HAP-1 (cell line): ENCODE measurements at regions not wholly inside any gene's neighbourhood (a gene's known extent, or its start where the extent isn't known, plus 50 kb on each side); places are given as distances from the start of the nearest gene placed in this dataset.
"Not testable (repeated sequence)": the region's sequence is repeated elsewhere in the genome, so short reads cannot be mapped to it uniquely, and the experiment has no call there.

Experiments used
- DNase-seq, 2 experiments: peaks; one replicate each; pipeline ENCODE4 v3.0.0-alpha.2; 2016 to 2020; ENCODE audit warnings: low spot score in 2 of 2
- H3K27me3 ChIP-seq: fragments of 250-450 bp; sonication (Bioruptor Pico); 2 replicates; pipeline ENCODE4 v1.5.1; 2020; ENCODE audit warnings: low read depth, mild to moderate bottlenecking, moderate library complexity
- H3K36me3 ChIP-seq: fragments of 250-450 bp; sonication (Bioruptor Pico); replicated peaks from 2 replicates; pipeline ENCODE4 v1.5.1; 2020; ENCODE audit warnings: mild to moderate bottlenecking
- H3K4me1 ChIP-seq: fragments of 250-450 bp; sonication (Bioruptor Pico); 2 replicates; pipeline ENCODE4 v1.5.1; 2020; ENCODE audit warnings: mild to moderate bottlenecking
- H3K4me3 ChIP-seq: fragments of 250-450 bp; sonication (Bioruptor Pico); 2 replicates; pipeline ENCODE4 v1.5.1; 2020; ENCODE audit warnings: mild to moderate bottlenecking, moderate library complexity
- H3K9me3 ChIP-seq: fragments of 250-450 bp; sonication (Bioruptor Pico); 2 replicates; pipeline ENCODE4 v1.5.1; 2020; ENCODE audit warnings: mild to moderate bottlenecking, moderate library complexity
- in situ Hi-C: fragments of 300-500 bp; cut with MboI; formaldehyde crosslinking; loops from 3 replicates; pipeline ENCODE4 v1.14.3; 2020; ENCODE audit warnings: low sequenced_read_pairs, inconsistent platforms, mixed read lengths

DNA sequence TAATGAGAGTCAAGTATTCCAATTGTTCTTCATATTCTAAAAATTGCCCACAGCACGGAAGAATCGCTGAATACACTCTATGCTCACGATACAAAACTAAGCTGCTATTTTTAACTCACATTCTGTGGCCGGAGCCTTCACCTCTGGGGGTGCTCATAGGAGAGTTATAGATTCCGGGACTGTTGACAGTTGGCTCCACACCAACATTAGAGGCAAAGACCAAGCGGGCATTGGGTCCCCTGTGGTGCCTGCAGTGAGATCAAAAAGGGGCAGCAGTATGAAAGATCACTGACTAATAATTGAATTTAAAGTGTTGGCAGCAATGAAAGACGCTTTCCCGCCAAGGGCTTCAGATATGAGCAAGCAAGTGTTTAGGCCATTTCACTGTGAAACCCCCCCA is 146.0 kb downstream of the TMEM144 start:
- H3K36me3 ChIP-seq = no peaks in the 10 kb centered on the region
- in situ Hi-C loops = no loop called here
- no peaks in the 10 kb centered on the region for H3K27me3 ChIP-seq
- H3K4me3 ChIP-seq = no peak overlapping the region
- no peak for DNase-seq
- H3K9me3 ChIP-seq = no peaks in the 10 kb centered on the region; the same call in 1 of the 2 replicates
- no peaks in the 10 kb centered on the region; the same call in 1 of the 2 replicates for H3K4me1 ChIP-seq

DNA sequence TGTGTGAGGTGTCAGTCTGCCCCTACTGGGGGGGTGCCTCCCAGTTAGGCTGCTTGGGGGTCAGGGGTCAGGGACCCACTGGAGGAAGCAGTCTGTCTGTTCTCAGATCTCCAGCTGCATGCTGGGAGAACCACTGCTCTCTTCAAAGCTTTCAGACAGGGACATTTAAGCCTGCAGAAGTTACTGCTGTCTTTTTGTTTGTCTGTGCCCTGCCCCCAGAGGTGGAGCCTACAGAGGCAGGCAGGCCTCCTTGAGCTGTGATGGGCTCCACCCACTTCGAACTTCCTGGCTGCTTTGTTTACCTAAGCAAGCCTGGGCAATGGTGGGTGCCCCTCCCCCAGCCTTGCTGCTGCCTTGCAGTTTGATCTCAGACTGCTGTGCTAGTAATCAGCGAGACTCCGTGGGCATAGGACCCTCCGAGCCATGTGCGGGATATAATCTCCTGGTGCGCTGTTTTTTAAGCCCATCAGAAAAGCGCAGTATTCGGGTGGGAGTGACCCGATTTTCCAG is 153.7 kb upstream of the RXFP1 start:
- in situ Hi-C loops, H3K36me3 ChIP-seq, H3K4me1 ChIP-seq, H3K4me3 ChIP-seq, H3K27me3 ChIP-seq, H3K9me3 ChIP-seq: not testable (repeated sequence)
- DNase-seq = peak in 1 of 2 experiments; percentile 36

DNA sequence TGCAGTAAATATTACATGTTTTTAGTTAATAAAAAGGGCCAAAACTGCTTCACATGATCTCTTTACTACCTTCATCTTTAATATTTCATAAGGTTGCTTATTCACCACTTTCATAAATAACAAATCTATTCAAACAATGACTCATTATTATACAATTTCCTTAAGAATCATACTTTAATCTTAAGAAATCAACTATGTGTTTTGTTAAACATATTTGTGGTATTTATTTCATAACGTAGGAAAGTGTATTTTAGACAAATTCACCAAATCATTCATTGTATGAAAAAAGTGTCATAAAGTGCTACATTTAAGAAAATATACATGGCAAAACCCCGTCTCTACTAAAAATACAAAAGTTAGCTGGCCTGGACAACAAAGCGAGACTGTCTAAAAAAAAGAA is 150.5 kb upstream of the RXFP1 start:
- in situ Hi-C loops = no loop called here
- Histone ChIP-seq H3K9me3 (no peaks in the 10 kb centered on the region), H3K4me1 (no peaks in the 10 kb centered on the region), H3K4me3 (no peak overlapping the region), H3K36me3 (no peaks in the 10 kb centered on the region), H3K27me3 (peaks cover 2% of the 10 kb centered on the region; the same call in 1 of the 2 replicates)
- no peak for DNase-seq

DNA sequence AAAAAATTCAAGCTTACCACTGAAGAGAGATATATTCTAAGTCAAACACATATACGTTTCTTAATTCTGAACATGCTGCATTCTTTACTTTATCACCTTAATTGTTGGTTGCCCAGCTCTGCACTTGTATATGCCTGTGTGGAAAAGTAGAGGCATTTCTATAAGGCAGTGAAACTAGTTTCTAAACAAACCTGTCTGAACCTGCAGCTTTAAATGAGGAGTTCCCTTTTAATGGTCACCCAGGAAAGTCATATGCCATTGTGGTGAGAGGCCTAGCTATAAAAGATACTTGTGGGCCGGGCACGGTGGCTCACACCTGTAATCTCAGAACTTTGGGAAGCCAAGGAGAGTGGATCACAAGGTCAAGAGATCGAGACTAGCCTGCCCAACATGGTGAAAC is 147.4 kb upstream of the RXFP1 start:
- Histone ChIP-seq H3K4me1 (no peaks in the 10 kb centered on the region), H3K36me3 (no peaks in the 10 kb centered on the region), H3K9me3 (no peaks in the 10 kb centered on the region), H3K4me3 (no peak overlapping the region), H3K27me3 (peaks cover 2% of the 10 kb centered on the region; the same call in 1 of the 2 replicates)
- DNase-seq = no peak
- in situ Hi-C loops = no loop called here

DNA sequence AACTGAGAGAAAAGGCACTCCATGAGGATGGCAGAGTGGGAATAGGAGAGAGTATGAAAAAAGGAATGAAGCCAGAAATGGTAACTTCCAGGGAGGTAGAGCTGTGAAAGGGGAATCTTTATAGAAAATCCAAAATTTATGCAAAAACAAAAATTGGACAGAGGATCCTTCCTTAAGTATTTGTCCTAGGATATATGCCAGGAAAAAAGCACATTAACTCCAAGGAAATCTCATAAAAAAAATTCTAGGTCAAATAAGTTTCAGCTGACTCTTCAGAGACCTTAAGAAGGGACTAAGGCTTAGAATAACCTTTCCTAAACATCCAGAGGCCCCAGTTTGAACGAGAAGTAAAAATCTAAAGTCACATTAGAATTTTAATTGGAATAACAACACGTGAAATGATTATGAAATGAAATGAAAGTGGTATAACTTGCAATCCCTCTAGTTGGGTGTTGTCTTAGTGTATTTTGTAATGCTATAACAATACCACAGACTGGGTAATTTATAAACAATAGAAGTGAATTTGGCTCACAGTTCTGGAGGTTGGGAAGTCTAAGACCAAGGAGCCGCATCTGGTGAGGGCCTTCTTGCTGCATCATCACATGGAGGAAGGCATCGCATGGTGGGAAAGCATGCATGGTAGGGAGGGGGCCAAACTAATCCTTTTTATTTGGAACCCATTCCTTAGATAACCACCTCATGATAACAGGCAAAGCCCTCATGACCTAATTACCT is 145.4 kb upstream of the RXFP1 start:
- Histone ChIP-seq H3K27me3 (no peaks in the 10 kb centered on the region), H3K36me3 (no peaks in the 10 kb centered on the region), H3K9me3 (no peaks in the 10 kb centered on the region), H3K4me3 (no peak overlapping the region), H3K4me1 (no peaks in the 10 kb centered on the region)
- no peak for DNase-seq
- in situ Hi-C loops = no loop called here

DNA sequence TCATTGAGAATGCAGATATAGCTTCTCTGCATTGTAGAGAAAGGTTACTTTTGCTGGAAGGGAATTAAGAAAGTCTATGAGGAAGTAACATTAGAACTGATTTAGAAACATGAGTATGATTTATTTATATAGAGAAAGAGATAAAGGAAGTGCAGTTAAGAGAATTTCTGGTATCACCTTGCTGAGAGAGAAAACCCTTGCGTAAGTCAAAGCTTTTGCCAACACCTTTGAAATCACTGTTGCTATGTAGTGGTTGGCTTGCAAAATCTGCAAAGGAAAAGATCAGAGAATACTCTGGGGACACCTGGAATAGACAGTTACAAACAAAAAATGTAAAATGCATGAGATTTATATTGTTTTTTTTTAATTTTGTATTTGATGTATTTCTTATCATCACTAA is 137.3 kb upstream of the RXFP1 start:
- Histone ChIP-seq H3K36me3 (no peaks in the 10 kb centered on the region), H3K9me3 (no peaks in the 10 kb centered on the region), H3K4me3 (no peak overlapping the region), H3K27me3 (peaks cover 2% of the 10 kb centered on the region; the same call in 1 of the 2 replicates), H3K4me1 (no peaks in the 10 kb centered on the region)
- in situ Hi-C loops = no loop called here
- no peak for DNase-seq

DNA sequence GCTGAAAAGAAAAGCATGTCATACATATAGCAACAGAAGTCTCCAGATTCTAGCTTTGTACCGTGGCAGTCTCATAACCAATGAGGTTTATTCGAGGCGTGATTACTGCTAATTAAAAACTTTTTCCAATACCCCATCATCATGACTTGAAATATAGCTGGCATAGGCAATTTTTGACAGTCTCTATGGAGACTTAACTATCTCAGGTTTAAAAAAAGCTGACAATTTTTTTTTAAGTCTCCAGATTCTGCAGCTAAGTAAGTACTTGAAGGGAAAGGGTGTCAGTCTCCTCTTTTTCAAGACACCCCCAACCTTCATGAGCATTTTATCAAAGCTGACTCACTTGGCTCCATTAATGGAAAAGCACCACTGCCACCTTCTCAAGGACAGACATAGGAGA is 126.3 kb upstream of the RXFP1 start:
- no peaks in the 10 kb centered on the region for H3K4me1 ChIP-seq
- H3K4me3 ChIP-seq = no peak overlapping the region
- in situ Hi-C loops = no loop called here
- no peaks in the 10 kb centered on the region for H3K9me3 ChIP-seq
- DNase-seq = no peak
- H3K36me3 ChIP-seq = no peaks in the 10 kb centered on the region
- no peaks in the 10 kb centered on the region for H3K27me3 ChIP-seq

DNA sequence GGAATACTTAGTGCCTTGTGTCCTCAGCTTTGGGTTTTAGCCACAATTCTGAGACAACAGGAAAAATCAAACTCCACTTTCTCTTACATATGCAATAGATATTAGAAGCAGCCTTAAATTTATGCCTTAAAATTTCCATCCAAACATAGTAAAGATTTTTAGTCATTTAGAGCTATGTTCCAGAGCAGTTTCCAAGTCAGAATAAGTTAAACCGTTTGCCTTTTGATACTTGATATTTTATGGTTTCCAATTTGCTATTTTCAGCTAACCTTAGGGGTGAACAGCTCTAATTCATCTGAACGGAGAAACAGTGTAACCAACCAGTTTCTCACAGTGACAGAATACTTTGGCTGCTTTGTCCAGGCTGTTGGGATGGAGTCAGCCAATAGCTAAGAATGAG is 125.8 kb upstream of the RXFP1 start:
- Histone ChIP-seq H3K9me3 (no peaks in the 10 kb centered on the region), H3K4me3 (no peak overlapping the region), H3K27me3 (no peaks in the 10 kb centered on the region), H3K4me1 (no peaks in the 10 kb centered on the region), H3K36me3 (no peaks in the 10 kb centered on the region)
- DNase-seq = no peak
- in situ Hi-C loops = no loop called here

DNA sequence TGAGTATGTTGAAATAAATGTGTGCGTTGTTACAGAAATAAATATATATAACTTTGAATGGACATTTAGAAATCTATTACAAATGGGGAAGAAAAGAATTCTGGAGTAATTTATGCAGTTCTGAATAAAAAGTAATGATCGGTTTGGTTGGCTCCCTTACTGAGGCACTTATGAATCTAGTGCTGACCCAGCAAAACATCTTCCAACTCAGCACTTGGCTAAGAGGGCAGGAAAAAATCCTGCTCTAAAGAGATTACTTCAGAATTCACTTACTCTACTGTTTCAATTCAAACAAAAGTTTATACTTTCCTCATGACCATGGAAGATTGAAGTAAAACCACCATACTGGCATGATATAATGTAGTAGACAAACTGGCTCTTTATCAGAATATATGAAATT is 123.9 kb upstream of the RXFP1 start:
- in situ Hi-C loops = no loop called here
- H3K9me3 ChIP-seq = no peaks in the 10 kb centered on the region
- no peak overlapping the region for H3K4me3 ChIP-seq
- no peaks in the 10 kb centered on the region for H3K36me3 ChIP-seq
- no peaks in the 10 kb centered on the region for H3K4me1 ChIP-seq
- no peak for DNase-seq
- no peaks in the 10 kb centered on the region for H3K27me3 ChIP-seq

DNA sequence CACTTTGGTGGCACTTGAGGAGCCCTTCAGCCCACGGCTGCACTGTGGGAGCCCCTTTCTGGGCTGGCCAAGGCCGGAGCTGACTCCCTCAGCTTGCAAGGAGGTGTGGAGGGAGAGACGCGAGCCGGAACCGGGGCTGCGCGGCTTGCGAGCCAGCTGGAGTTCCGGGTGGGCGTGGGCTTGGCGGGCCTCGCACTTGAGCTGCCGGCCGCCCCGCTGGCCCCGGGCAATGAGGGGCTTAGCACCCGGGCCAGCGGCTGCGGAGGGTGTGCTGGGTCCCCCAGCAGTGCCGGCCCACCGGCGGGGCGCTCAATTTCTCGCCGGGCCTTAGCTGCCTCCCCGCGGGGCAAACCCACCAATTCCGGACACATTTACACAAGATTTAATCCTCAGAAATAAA is 113.7 kb upstream of the RXFP1 start:
- H3K4me1 ChIP-seq, DNase-seq, H3K27me3 ChIP-seq, in situ Hi-C loops, H3K4me3 ChIP-seq, H3K9me3 ChIP-seq, H3K36me3 ChIP-seq: not testable (repeated sequence)

DNA sequence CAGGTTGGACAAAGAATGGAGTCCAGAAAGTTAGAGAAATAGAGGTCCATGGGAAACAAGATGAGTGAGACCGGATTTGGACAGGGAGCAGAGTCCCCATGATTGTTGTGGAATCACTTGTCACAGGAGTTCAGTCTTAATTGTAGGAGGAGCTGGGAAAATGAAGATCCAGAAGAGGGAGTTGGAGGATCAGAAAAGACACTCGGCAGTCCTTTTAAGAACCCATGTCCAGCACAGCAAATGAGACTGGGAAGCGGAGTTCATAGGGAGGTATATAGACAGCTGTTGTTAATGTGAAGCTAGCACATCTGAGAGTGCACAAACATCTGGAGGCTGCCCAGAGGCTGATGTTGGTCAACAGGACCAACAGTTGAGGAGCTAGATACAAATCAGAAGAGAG is 111.4 kb upstream of the RXFP1 start:
- Histone ChIP-seq H3K4me1 (no peaks in the 10 kb centered on the region), H3K9me3 (no peaks in the 10 kb centered on the region), H3K27me3 (no peaks in the 10 kb centered on the region; the same call in 1 of the 2 replicates), H3K4me3 (no peak overlapping the region), H3K36me3 (no peaks in the 10 kb centered on the region)
- in situ Hi-C loops = no loop called here
- DNase-seq = no peak

DNA sequence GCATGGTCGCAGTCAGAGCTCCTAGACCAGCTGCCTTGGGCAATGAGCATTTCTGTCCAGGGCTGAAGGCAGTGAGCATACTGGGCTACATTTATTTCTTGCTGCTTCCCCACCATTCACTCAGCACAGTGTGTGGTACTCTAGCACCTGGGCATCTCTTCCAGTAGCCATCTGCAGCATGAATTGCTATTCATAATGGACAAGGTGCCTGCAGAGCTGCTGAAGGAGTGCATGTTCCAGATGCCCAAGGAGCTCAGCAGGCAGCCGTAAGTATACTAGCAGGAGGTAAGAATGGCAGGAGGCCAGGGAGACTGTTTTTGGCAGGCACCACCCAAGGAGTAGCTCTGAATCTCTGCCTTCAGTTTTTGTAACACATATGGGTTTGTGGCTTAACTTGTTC is 110.4 kb upstream of the RXFP1 start:
- H3K27me3 ChIP-seq = no peaks in the 10 kb centered on the region; the same call in 1 of the 2 replicates
- no peak overlapping the region for H3K4me3 ChIP-seq
- H3K36me3 ChIP-seq = no peaks in the 10 kb centered on the region
- no peaks in the 10 kb centered on the region for H3K4me1 ChIP-seq
- in situ Hi-C loops = no loop called here
- no peak for DNase-seq
- no peaks in the 10 kb centered on the region for H3K9me3 ChIP-seq

DNA sequence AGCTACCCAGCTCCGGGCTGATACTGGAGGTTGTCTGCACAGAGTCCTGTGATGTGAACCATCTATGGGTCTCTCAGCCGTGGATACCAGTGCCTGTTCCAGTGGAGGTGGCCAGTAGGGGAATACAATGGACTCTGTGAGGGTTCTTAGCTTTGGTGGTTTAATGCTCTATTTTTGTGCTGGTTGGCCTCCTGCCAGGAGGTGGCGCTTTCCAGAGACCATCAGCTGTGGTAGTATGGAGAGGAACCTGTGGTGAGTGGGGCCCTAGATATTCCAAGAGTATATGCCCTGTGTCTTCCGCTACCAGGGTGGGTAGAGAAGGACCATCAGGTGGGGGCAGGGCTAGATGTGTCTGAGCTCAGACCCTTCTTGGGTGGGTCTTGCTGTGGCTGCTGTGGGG is 103.0 kb upstream of the RXFP1 start:
- in situ Hi-C loops, H3K27me3 ChIP-seq, H3K9me3 ChIP-seq, DNase-seq, H3K4me3 ChIP-seq, H3K4me1 ChIP-seq, H3K36me3 ChIP-seq: not testable (repeated sequence)

DNA sequence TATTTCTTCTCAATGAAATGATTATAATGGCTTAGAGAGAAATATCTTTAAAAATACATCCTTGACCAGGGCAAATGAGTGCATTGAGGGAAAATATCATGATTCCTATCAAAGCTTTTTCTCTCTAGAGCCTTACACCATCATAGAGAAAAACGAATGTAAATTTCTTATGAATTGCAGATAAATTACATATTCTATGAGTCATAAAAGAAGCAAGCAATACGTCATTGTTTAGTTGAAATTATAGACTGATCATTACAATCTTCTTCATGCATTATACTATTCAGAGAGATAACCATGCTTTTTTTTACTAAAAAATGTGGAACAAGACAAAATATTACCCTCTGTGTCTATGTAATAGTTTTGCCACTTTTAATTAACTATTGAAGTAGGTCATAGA is 100.9 kb upstream of the RXFP1 start:
- Histone ChIP-seq H3K4me1 (no peaks in the 10 kb centered on the region), H3K27me3 (no peaks in the 10 kb centered on the region), H3K9me3 (no peaks in the 10 kb centered on the region), H3K4me3 (no peak overlapping the region), H3K36me3 (no peaks in the 10 kb centered on the region)
- DNase-seq = no peak
- in situ Hi-C loops = no loop called here

DNA sequence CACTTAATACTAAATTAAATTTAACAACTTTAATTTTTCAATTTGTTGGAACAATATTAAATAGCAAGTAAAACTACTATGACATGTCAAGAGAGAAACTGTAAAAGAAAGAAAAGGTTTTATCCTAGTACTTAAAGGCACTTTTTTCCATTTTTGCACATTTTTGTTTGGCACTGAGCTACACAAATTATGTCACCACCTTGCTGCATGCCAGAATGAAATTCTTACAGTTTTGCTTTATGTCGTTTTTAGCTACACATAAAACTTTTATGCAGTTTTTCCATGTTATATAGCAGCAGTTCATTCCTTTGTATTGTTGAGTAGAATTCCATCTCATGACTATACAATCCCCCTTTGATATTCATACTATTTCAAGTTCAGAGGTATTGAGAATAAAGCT is 99.1 kb upstream of the RXFP1 start:
- no peaks in the 10 kb centered on the region for H3K9me3 ChIP-seq
- H3K4me3 ChIP-seq = no peak overlapping the region
- peak in 1 of 2 experiments; percentile 18 for DNase-seq
- H3K36me3 ChIP-seq = no peaks in the 10 kb centered on the region
- H3K4me1 ChIP-seq = no peaks in the 10 kb centered on the region
- no peaks in the 10 kb centered on the region for H3K27me3 ChIP-seq
- in situ Hi-C loops = no loop called here
